MM.1S (cell line): ENCODE measurements at regions not wholly inside any gene's neighbourhood (a gene's known extent, or its start where the extent isn't known, plus 50 kb on each side); places are given as distances from the start of the nearest gene placed in this dataset.

Experiments
- DNase-seq: peaks from one replicate; pipeline ENCODE4 v3.0.0-alpha.2; 2015
- H2AFZ ChIP-seq: fragments of 300-600 bp; sonication (generic); 2 replicates; pipeline ENCODE4 v1.6.0; 2016; ENCODE audit warnings: antibody characterized with exemption, low read length
- H3F3A ChIP-seq: fragments of 300-600 bp; sonication (generic); 2 replicates; pipeline ENCODE4 v1.6.1; 2016; ENCODE audit warnings: mild to moderate bottlenecking, antibody characterized with exemption, low read length, moderate library complexity, mixed read lengths; ENCODE audit not compliant: insufficient read depth
- H3K27ac ChIP-seq: fragments of 300-600 bp; sonication (generic); 2 replicates; pipeline ENCODE4 v1.5.1; 2016; ENCODE audit warnings: mild to moderate bottlenecking, low read length
- H3K27me3 ChIP-seq: fragments of 300-600 bp; sonication (generic); replicated peaks from 2 replicates; pipeline ENCODE4 v1.6.0; 2016; ENCODE audit warnings: low read length; ENCODE audit not compliant: insufficient read depth
- H3K36me3 ChIP-seq: fragments of 300-600 bp; sonication (generic); replicated peaks from 2 replicates; pipeline ENCODE4 v1.6.1; 2016; ENCODE audit warnings: mild to moderate bottlenecking, low read length, mixed read lengths; ENCODE audit not compliant: insufficient read depth
- H3K4me1 ChIP-seq: fragments of 300-600 bp; sonication (generic); 2 replicates; pipeline ENCODE4 v1.6.1; 2016; ENCODE audit warnings: low read length, mixed read lengths
- H3K4me2 ChIP-seq: fragments of 300-600 bp; sonication (generic); 2 replicates; pipeline ENCODE4 v1.6.0; 2016; ENCODE audit warnings: low read depth, low read length
- H3K4me3 ChIP-seq: fragments of 300-600 bp; sonication (generic); 2 replicates; pipeline ENCODE4 v1.5.1; 2016; ENCODE audit warnings: low read length, mixed read lengths
- H3K79me2 ChIP-seq: fragments of 300-600 bp; sonication (generic); 2 replicates; pipeline ENCODE4 v1.6.1; 2016; ENCODE audit warnings: mixed run types, low read length, mixed read lengths
- H3K9ac ChIP-seq: fragments of 300-600 bp; sonication (generic); 2 replicates; pipeline ENCODE4 v1.6.1; 2016; ENCODE audit warnings: low read length, mixed read lengths
- H3K9me2 ChIP-seq: fragments of 300-600 bp; sonication (generic); replicated peaks from 2 replicates; pipeline ENCODE4 v1.6.1; 2016; ENCODE audit warnings: mild to moderate bottlenecking, low read length, mixed read lengths; ENCODE audit not compliant: insufficient read depth
- H3K9me3 ChIP-seq: fragments of 300-600 bp; sonication (generic); replicated peaks from 2 replicates; pipeline ENCODE4 v1.6.1; 2016; ENCODE audit warnings: mild to moderate bottlenecking, low read length, mixed read lengths; ENCODE audit not compliant: insufficient read depth
- H4K20me1 ChIP-seq: fragments of 300-600 bp; sonication (generic); 2 replicates; pipeline ENCODE4 v1.6.1; 2016; ENCODE audit warnings: mild to moderate bottlenecking, low read length, moderate library complexity, mixed read lengths; ENCODE audit not compliant: insufficient read depth
- EZH2 ChIP-seq: fragments of 300-600 bp; sonication (generic); optimal IDR thresholded peaks from 2 replicates; pipeline ENCODE3; 2017; ENCODE audit warnings: low read depth, mild to moderate bottlenecking, antibody characterized with exemption, low read length, mixed read lengths
- EZH2phosphoT487 ChIP-seq: fragments of 300-600 bp; sonication (generic); IDR thresholded peaks from 2 replicates; pipeline ENCODE4 v1.6.1; 2018; ENCODE audit warnings: antibody characterized with exemption, low read length
- TF ChIP-seq, protein P1 (sequence below): fragments of 300-600 bp; sonication (generic); IDR thresholded peaks from 2 replicates; pipeline ENCODE4 v1.5.1; 2016; ENCODE audit warnings: antibody characterized with exemption, low read length, mixed read lengths

- Histone ChIP-seq H2AFZ (no peak overlapping the region), H3K4me1 (no peaks in the 10 kb centered on the region), H3K4me3 (no peak overlapping the region), H3K9me2 (no peaks in the 10 kb centered on the region), H3F3A (no peaks in the 10 kb centered on the region), H3K9ac (no peak overlapping the region), H3K36me3 (no peaks in the 10 kb centered on the region), H3K79me2 (no peaks in the 10 kb centered on the region), H3K27me3 (no peaks in the 10 kb centered on the region), H3K4me2 (no peak overlapping the region), H3K9me3 (no peaks in the 10 kb centered on the region), H4K20me1 (no peaks in the 10 kb centered on the region), H3K27ac (no peak overlapping the region)
- TF ChIP-seq, protein P1, sequence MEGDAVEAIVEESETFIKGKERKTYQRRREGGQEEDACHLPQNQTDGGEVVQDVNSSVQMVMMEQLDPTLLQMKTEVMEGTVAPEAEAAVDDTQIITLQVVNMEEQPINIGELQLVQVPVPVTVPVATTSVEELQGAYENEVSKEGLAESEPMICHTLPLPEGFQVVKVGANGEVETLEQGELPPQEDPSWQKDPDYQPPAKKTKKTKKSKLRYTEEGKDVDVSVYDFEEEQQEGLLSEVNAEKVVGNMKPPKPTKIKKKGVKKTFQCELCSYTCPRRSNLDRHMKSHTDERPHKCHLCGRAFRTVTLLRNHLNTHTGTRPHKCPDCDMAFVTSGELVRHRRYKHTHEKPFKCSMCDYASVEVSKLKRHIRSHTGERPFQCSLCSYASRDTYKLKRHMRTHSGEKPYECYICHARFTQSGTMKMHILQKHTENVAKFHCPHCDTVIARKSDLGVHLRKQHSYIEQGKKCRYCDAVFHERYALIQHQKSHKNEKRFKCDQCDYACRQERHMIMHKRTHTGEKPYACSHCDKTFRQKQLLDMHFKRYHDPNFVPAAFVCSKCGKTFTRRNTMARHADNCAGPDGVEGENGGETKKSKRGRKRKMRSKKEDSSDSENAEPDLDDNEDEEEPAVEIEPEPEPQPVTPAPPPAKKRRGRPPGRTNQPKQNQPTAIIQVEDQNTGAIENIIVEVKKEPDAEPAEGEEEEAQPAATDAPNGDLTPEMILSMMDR, result no peak
- no peak for TF ChIP-seq EZH2phosphoT487
- no peak for TF ChIP-seq EZH2
- DNase-seq, result no peak
These were observed 335.3 kb downstream of the IL20RB start for GRCh38 chr3:137293086-137293485.

GRCh38 chr3:137294139-137294538 is 336.4 kb downstream of the IL20RB start:
- no peak overlapping the region for H2AFZ ChIP-seq
- H3K27ac ChIP-seq, result no peak overlapping the region
- no peaks in the 10 kb centered on the region for H3K27me3 ChIP-seq

DNA sequence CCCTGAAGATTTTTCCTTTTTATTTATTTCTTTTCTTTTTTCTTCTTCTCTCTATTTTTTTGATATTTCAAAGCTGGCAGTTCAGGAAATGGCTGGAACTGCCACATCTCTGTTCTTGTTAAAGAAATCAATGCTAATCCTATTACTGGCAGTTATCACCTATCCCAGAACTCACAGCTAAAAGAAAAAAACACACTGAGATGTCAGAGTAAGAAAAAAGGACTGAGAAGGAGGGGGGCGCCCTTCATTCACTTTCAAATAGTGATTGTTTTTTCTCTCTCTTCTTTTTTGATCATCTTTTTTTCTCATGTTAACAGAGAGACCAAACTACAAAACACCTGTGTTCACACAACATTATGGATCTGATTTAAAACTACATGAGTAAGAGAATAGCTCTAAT is 337.1 kb downstream of the IL20RB start:
- no peak overlapping the region for H3K4me2 ChIP-seq
- TF ChIP-seq, protein P1, result no peak
- TF ChIP-seq EZH2phosphoT487, result no peak
- no peak for TF ChIP-seq EZH2

More at GRCh38 chr3:137294139-137294538, 336.4 kb downstream of the IL20RB start:
- no peaks in the 10 kb centered on the region for H3K36me3 ChIP-seq
- H4K20me1 ChIP-seq, result no peaks in the 10 kb centered on the region
- no peaks in the 10 kb centered on the region for H3K79me2 ChIP-seq
- H3K9ac ChIP-seq, result no peak overlapping the region
- no peak for DNase-seq
- H3K4me2 ChIP-seq, result no peak overlapping the region
- H3F3A ChIP-seq, result no peaks in the 10 kb centered on the region
- no peaks in the 10 kb centered on the region for H3K9me3 ChIP-seq
- no peak for TF ChIP-seq EZH2phosphoT487
- TF ChIP-seq, protein P1, result no peak
- TF ChIP-seq EZH2, result no peak
- H3K4me3 ChIP-seq, result no peak overlapping the region
- H3K4me1 ChIP-seq, result no peaks in the 10 kb centered on the region
- H3K9me2 ChIP-seq, result no peaks in the 10 kb centered on the region

GRCh38 chr3:137295336-137295735 is 337.6 kb downstream of the IL20RB start:
- no peak overlapping the region for H3K4me2 ChIP-seq
- peaks cover 8% of the 10 kb centered on the region for H3K4me1 ChIP-seq
- no peak overlapping the region for H3K27ac ChIP-seq
- no peaks in the 10 kb centered on the region for H4K20me1 ChIP-seq
- no peaks in the 10 kb centered on the region for H3K27me3 ChIP-seq
- H3K36me3 ChIP-seq, result no peaks in the 10 kb centered on the region
- no peak for DNase-seq
- H3K4me3 ChIP-seq, result no peak overlapping the region
- 0 out of 2 replicates have a peak, but pooled peaks cover 5% of the 10 kb centered on the region for H3F3A ChIP-seq
- H2AFZ ChIP-seq, result no peak overlapping the region
- H3K79me2 ChIP-seq, result no peaks in the 10 kb centered on the region
- H3K9me2 ChIP-seq, result no peaks in the 10 kb centered on the region
- TF ChIP-seq EZH2phosphoT487 (no peak), EZH2 (no peak)
- TF ChIP-seq, protein P1, result no peak
- no peak overlapping the region for H3K9ac ChIP-seq
- no peaks in the 10 kb centered on the region for H3K9me3 ChIP-seq

More for the DNA sequence above, 337.1 kb downstream of the IL20RB start:
- H3K9me3 ChIP-seq, result no peaks in the 10 kb centered on the region
- no peaks in the 10 kb centered on the region for H3K36me3 ChIP-seq
- H3K9ac ChIP-seq, result no peak overlapping the region
- no peak overlapping the region for H3K27ac ChIP-seq
- no peak overlapping the region for H2AFZ ChIP-seq
- peaks cover 3% of the 10 kb centered on the region for H3K4me1 ChIP-seq
- DNase-seq, result no peak
- no peak overlapping the region for H3K4me3 ChIP-seq
- H3K79me2 ChIP-seq, result no peaks in the 10 kb centered on the region
- H3F3A ChIP-seq, result no peaks in the 10 kb centered on the region
- no peaks in the 10 kb centered on the region for H3K9me2 ChIP-seq
- H4K20me1 ChIP-seq, result no peaks in the 10 kb centered on the region
- no peaks in the 10 kb centered on the region for H3K27me3 ChIP-seq
